ENCODE measurements at regions not wholly inside any gene's neighbourhood (a gene's known extent, or its start where the extent isn't known, plus 50 kb on each side); places are given as distances from the start of the nearest gene placed in this dataset.

DNA sequence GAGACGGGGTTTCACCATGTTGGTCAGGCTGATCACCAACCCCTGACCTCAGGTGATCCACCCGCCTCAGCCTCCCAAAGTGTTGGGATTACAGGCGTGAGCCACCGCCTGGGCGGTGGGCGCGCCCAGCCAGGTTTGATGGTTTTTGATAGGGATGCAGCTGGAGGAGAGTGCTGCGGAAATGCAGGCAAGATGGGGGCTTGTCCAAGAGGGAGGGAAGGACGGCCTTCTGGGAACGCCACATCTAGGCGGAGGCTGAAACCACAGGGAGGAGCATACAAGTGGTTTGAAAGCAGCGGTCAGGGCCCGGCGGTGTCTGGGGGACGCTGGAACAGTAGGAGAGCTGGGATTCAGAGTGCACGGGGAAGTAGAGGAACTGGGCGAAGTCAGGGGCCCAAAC, 134.6 kb downstream of the VRK1 start:
- TF ChIP-seq ZFX (IDR thresholded peaks at IDR 0.05; ENCODE audit: borderline replicate concordance): no peak
- TF ChIP-seq, protein P1, sequence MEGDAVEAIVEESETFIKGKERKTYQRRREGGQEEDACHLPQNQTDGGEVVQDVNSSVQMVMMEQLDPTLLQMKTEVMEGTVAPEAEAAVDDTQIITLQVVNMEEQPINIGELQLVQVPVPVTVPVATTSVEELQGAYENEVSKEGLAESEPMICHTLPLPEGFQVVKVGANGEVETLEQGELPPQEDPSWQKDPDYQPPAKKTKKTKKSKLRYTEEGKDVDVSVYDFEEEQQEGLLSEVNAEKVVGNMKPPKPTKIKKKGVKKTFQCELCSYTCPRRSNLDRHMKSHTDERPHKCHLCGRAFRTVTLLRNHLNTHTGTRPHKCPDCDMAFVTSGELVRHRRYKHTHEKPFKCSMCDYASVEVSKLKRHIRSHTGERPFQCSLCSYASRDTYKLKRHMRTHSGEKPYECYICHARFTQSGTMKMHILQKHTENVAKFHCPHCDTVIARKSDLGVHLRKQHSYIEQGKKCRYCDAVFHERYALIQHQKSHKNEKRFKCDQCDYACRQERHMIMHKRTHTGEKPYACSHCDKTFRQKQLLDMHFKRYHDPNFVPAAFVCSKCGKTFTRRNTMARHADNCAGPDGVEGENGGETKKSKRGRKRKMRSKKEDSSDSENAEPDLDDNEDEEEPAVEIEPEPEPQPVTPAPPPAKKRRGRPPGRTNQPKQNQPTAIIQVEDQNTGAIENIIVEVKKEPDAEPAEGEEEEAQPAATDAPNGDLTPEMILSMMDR (IDR thresholded peaks at IDR 0.05): no peak
- H3K27ac ChIP-seq: no peak overlapping the region

DNA sequence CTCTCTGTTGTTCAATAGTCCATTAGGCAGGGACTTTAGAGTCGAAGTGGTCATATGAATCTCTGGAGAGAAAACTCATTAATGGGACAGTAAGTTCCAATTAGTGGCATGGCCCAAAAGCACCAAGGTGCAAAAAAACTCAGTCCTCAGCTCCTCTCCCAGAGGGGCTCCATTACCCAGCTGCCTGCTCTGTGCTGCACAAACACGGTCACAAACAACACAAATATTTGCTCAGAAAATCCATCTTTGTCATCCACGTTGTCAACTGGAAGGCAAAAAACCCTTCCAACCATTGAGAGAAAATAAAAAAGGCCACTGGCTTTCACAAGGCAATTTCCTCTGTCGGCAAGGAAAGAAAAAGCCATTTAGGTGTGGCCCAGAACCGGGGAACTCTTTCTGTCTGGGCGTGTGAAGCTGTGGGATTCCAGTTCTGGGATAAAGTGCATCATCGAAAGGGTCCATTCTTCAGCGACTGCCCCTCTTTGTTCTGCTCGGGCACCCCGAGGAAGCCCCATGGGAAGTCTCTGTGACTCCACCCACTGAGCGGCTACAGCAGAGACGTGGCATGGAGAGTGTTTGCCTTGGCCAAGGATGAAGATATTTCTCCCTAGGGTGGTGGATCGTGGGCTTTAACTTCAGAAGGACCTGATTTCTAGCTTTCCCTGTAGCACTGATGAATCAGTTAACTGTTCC, 137.6 kb downstream of the VRK1 start:
- no peak for TF ChIP-seq ZFX (IDR thresholded peaks at IDR 0.05; ENCODE audit: borderline replicate concordance)
- TF ChIP-seq, protein P1 (IDR thresholded peaks at IDR 0.05): no peak

DNA sequence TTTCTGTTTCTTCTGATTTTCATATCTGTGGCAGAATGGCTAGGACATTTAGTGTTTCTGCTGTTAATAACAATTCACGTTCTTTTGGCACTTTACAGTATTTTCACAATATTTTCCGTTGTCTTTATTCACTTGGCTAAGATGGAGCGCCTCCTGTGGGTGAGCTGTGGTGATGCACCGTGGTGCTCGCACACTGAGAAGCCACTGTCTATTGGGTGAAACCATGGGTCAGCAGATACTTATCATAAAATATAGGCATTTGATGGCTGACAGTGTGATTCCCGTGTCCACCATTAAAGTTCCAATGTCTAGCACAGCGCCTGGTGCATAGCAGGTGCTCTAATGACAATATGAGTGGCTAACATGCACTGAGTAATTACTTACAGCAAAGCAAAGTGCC, 141.8 kb downstream of the VRK1 start:
- TF ChIP-seq, protein P1 (IDR thresholded peaks at IDR 0.05): peak; percentile 71
- TF ChIP-seq ZFX (IDR thresholded peaks at IDR 0.05; ENCODE audit: borderline replicate concordance): no peak
- no peak overlapping the region for H3K27ac ChIP-seq

More for the DNA sequence above, 137.6 kb downstream of the VRK1 start:
- no peak overlapping the region for H3K27ac ChIP-seq

DNA sequence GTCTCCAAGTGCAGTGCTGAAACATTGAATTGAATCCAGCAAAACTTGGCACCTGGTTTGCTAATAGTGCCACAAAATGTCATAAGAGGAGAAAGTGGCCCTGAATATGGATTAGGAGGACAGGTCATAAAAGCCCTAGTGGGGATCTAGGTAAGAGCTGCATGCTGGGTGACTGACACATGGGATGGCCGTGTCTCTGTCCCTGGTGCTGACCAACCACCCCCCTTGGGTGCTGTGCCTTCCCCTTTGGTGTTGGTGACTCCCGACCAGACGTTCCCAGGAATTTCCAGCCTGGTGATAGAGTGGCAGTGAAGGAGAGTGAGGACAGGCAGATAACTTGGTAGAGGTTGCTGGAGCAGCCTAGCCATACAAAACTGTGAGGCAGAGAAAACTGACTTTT, 142.8 kb downstream of the VRK1 start:
- no peak for TF ChIP-seq ZFX (IDR thresholded peaks at IDR 0.05; ENCODE audit: borderline replicate concordance)
- TF ChIP-seq, protein P1 (IDR thresholded peaks at IDR 0.05): no peak
- no peak overlapping the region for H3K27ac ChIP-seq

DNA sequence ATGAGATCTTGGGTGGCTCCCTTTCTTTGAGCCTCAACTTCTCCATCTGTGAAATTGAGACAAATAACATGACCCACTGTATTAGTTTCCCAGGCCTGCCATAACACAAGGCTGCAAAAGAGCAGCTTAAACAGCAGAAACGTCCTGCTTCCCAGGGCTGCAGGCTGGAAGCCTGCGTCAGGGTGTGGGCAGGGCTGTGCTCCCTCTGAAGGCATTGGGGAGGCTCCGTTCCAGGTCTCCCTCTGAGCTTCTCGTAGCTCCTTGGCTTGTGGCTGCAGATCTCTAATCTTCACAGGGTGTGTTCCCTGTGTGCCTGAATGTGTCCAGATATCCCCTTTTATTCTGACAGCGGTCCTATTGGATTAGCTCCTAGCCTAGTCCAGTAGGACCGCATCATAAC, 147.1 kb downstream of the VRK1 start:
- H3K27ac ChIP-seq: no peak overlapping the region
- no peak for TF ChIP-seq ZFX (IDR thresholded peaks at IDR 0.05; ENCODE audit: borderline replicate concordance)
- TF ChIP-seq, protein P1 (IDR thresholded peaks at IDR 0.05): no peak

DNA sequence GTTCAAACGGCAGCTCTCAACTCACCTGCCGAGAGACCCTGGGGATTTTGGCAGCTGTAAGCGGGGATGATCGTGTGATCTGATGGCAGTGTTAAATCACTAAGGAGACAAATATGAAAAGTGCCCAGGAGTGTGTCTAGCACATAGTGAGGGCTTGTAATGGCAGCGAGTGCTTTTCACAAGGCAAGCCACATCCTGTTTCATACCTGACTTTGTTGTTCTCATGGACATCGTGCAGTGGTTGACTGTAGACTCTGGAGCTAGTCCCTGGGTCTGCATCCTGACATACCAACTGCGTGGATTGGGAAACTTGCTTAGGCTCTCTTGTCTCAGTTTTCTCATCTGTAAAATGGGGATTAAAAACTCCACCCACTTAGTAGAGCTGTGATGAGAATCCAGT, 148.5 kb downstream of the VRK1 start:
- H3K27ac ChIP-seq: no peak overlapping the region
- TF ChIP-seq ZFX (IDR thresholded peaks at IDR 0.05; ENCODE audit: borderline replicate concordance): no peak
- TF ChIP-seq, protein P1 (IDR thresholded peaks at IDR 0.05): no peak

DNA sequence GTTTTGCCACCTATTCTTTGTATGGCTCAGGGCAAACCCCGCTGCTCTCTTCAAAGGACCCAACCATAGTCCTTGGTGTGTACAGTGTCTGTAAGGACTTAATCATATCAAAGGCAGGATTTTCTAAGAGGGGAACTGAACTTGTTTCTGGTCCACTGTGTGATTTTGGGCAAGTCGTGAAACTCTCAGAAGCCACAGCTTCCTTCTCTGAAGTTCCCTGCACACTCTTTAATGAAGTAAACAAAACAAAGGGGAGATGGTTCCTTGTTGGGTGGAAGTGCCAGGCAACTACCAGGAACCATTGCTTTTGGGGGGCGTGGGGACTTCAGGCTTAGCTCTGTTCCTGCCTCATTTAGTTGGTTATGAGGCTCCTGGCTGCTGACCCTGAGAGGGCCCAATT, 152.4 kb downstream of the VRK1 start:
- H3K27ac ChIP-seq: no peak overlapping the region
- TF ChIP-seq, protein P1 (IDR thresholded peaks at IDR 0.05): no peak
- TF ChIP-seq ZFX (IDR thresholded peaks at IDR 0.05; ENCODE audit: borderline replicate concordance): no peak
